IMR-90 (cell line): ENCODE measurements at regions not wholly inside any gene's neighbourhood (a gene's known extent, or its start where the extent isn't known, plus 50 kb on each side); places are given as distances from the start of the nearest gene placed in this dataset.

ENCODE experiments used
- ATAC-seq: fragments of 200-7000 bp; cut with Tn5 transposase; 2 replicates; pipeline ENCODE4 v1.9.1; 2020; ENCODE audit warnings: low read depth, mild to moderate bottlenecking, moderate library complexity
- BruUV-seq: library from RNA; stranded (reverse); fragments of 400-500 nt; replicated peaks from 2 replicates; lab custom pipeline; 2021; lab: Mats Ljungman, UMichigan
- CTCF ChIA-PET: fragments of 300-600 bp; formaldehyde crosslinking; extraction: SDS; loops from one replicate; lab custom pipeline; 2021; ENCODE audit warnings: antibody characterized with exemption; lab: Yijun Ruan, JAX
- POLR2A ChIA-PET: fragments of 300-600 bp; sonication (Branson Sonifier 250); formaldehyde crosslinking; loops from one replicate; lab custom pipeline; 2022; ENCODE audit warnings: antibody characterized with exemption; ENCODE audit not compliant: unreplicated experiment; lab: Charles Lee
- DNase-seq: peaks from one replicate; pipeline ENCODE4 v3.0.0; 2013
- H2AFZ ChIP-seq: replicated peaks from 2 replicates; pipeline ENCODE3; 2013; ENCODE audit warnings: low read length, mild to moderate bottlenecking; ENCODE audit not compliant: poor library complexity
- H2AK5ac ChIP-seq: 2 replicates; pipeline ENCODE4 v1.6.1; 2013; ENCODE audit warnings: low read depth, low read length, inconsistent platforms
- H2AK9ac ChIP-seq: replicated peaks from 2 replicates; pipeline ENCODE3; 2013; ENCODE audit warnings: mild to moderate bottlenecking, low read depth, low read length, moderate library complexity; ENCODE audit not compliant: poor library complexity
- H2BK120ac ChIP-seq: 2 replicates; pipeline ENCODE4 v1.6.1; 2013; ENCODE audit warnings: low read depth, low read length, inconsistent platforms
- H2BK15ac ChIP-seq: 3 replicates; pipeline ENCODE4 v1.6.1; 2013; ENCODE audit warnings: low read depth, low read length, inconsistent platforms
- H2BK20ac ChIP-seq: 2 replicates; pipeline ENCODE4 v1.6.1; 2013; ENCODE audit warnings: low read depth, mild to moderate bottlenecking, inconsistent platforms, low read length, moderate library complexity
- H2BK5ac ChIP-seq: 2 replicates; pipeline ENCODE4 v1.6.1; 2013; ENCODE audit warnings: mild to moderate bottlenecking, low read depth, low read length, inconsistent platforms; ENCODE audit not compliant: poor library complexity, severe bottlenecking
- H3K14ac ChIP-seq: replicated peaks from 2 replicates; pipeline ENCODE4 v1.6.1; 2013; ENCODE audit warnings: low read depth, low read length, inconsistent platforms
- H3K18ac ChIP-seq: 2 replicates; pipeline ENCODE4 v1.6.1; 2013; ENCODE audit warnings: low read depth, low read length, control low read depth
- H3K23ac ChIP-seq: 2 replicates; pipeline ENCODE4 v1.6.1; 2013; ENCODE audit warnings: low read depth, low read length, inconsistent platforms
- H3K27ac ChIP-seq: 2 replicates; pipeline ENCODE4 v1.5.1; 2013; ENCODE audit warnings: mild to moderate bottlenecking, control low read depth, low read length; ENCODE audit not compliant: insufficient read depth
- H3K27me3 ChIP-seq: 2 replicates; pipeline ENCODE4 v1.6.1; 2013; ENCODE audit warnings: low read length; ENCODE audit not compliant: control insufficient read depth, insufficient read depth
- H3K36me3 ChIP-seq: 2 replicates; pipeline ENCODE4 v1.6.1; 2013; ENCODE audit warnings: low read length, mixed read lengths; ENCODE audit not compliant: control insufficient read depth, insufficient read depth
- H3K4ac ChIP-seq: 2 replicates; pipeline ENCODE4 v1.6.1; 2013; ENCODE audit warnings: low read depth, low read length, inconsistent platforms
- H3K4me1 ChIP-seq: 2 replicates; pipeline ENCODE4 v1.6.1; 2013; ENCODE audit warnings: low read length, mixed read lengths; ENCODE audit not compliant: control insufficient read depth, insufficient read depth
- H3K4me2 ChIP-seq: 2 replicates; pipeline ENCODE4 v1.6.1; 2013; ENCODE audit warnings: low read depth, mild to moderate bottlenecking, control low read depth, low read length, moderate library complexity
- H3K4me3 ChIP-seq: 2 replicates; pipeline ENCODE4 v1.5.1; 2013; ENCODE audit warnings: low read depth, mild to moderate bottlenecking, control low read depth, low read length, moderate library complexity; ENCODE audit not compliant: insufficient read depth
- H3K56ac ChIP-seq: 2 replicates; pipeline ENCODE4 v1.6.1; 2013; ENCODE audit warnings: low read length, inconsistent platforms; ENCODE audit not compliant: insufficient read depth; ENCODE audit errors: extremely low read depth
- H3K79me1 ChIP-seq, 2 experiments: 2 replicates each; pipeline ENCODE4 v1.6.1; 2013; ENCODE audit warnings: low read length in 2 of 2, inconsistent platforms in 1 of 2, low read depth in 1 of 2
- H3K9ac ChIP-seq: 2 replicates; pipeline ENCODE4 v1.6.1; 2013; ENCODE audit warnings: low read depth, low read length, control low read depth
- H3K9me1 ChIP-seq: 2 replicates; pipeline ENCODE4 v1.6.1; 2013; ENCODE audit warnings: low read length, inconsistent platforms; ENCODE audit not compliant: insufficient read depth
- H3K9me3 ChIP-seq: 2 replicates; pipeline ENCODE4 v1.6.1; 2013; ENCODE audit warnings: low read length; ENCODE audit not compliant: control insufficient read depth, insufficient read depth
- H4K20me1 ChIP-seq: 2 replicates; pipeline ENCODE4 v1.6.1; 2013; ENCODE audit warnings: low read length, inconsistent platforms; ENCODE audit not compliant: insufficient read depth
- H4K5ac ChIP-seq: 2 replicates; pipeline ENCODE4 v1.6.1; 2013; ENCODE audit warnings: mild to moderate bottlenecking, low read depth, low read length, control low read depth
- H4K8ac ChIP-seq, 2 experiments: 2 replicates each; pipeline ENCODE4 v1.6.1; 2013; ENCODE audit warnings: low read depth in 2 of 2, low read length in 2 of 2, control low read depth in 1 of 2, inconsistent platforms in 1 of 2
- H4K91ac ChIP-seq: 2 replicates; pipeline ENCODE4 v1.6.1; 2013; ENCODE audit warnings: low read depth, low read length, inconsistent platforms; ENCODE audit not compliant: insufficient read depth
- MAFK ChIP-seq: IDR thresholded peaks from 2 replicates; pipeline ENCODE4 v1.6.1; 2012; ENCODE audit warnings: low read depth, low read length, improper control_type of control experiment
- RAD21 ChIP-seq: IDR thresholded peaks from 2 replicates; pipeline ENCODE4 v1.6.1; 2012; ENCODE audit warnings: low read length, improper control_type of control experiment
- RCOR1 ChIP-seq: IDR thresholded peaks from 2 replicates; pipeline ENCODE4 v1.6.1; 2012; ENCODE audit warnings: mild to moderate bottlenecking, low read length, improper control_type of control experiment; ENCODE audit not compliant: insufficient replicate concordance
- RFX5 ChIP-seq: IDR thresholded peaks from 2 replicates; pipeline ENCODE4 v1.8.0; 2012; ENCODE audit warnings: low read depth, mild to moderate bottlenecking, low read length, moderate library complexity
- USF2 ChIP-seq: fragments of 150-350 bp; IDR thresholded peaks from 2 replicates; pipeline ENCODE4 v1.6.1; 2017; ENCODE audit warnings: mild to moderate bottlenecking, antibody characterized with exemption, low read length, low read depth
- dilution Hi-C: fragments of 300-500 bp; cut with HindIII; formaldehyde crosslinking; loops from one replicate; pipeline ENCODE4 v1.14.3; 2018; ENCODE audit warnings: low sequenced_read_pairs; ENCODE audit not compliant: unreplicated experiment
- in situ Hi-C: fragments of 300-500 bp; cut with MboI; formaldehyde crosslinking; loops from 3 replicates; pipeline ENCODE4 v1.14.3; 2019; ENCODE audit warnings: low sequenced_read_pairs, inconsistent platforms, mixed read lengths
- intact Hi-C: fragments of 100-400 bp; cut with micrococcal nuclease; formaldehyde crosslinking; loops from 2 replicates; pipeline ENCODE4 v1.10.0; 2022

- H2AFZ ChIP-seq: no peak overlapping the region
- in situ Hi-C loops: no loop called here
- no peak overlapping the region for H3K14ac ChIP-seq
- DNase-seq (no peak), ATAC-seq (no peak)
- no peak overlapping the region for H4K8ac ChIP-seq
- H2BK5ac ChIP-seq: no peak overlapping the region
- H4K5ac ChIP-seq: no peak overlapping the region
- no peaks in the 10 kb centered on the region for H4K20me1 ChIP-seq
- no peak for TF ChIP-seq USF2
- TF ChIP-seq RAD21: no peak
- TF ChIP-seq MAFK: no peak
- TF ChIP-seq RCOR1: no peak
- no peak for TF ChIP-seq RFX5
- H3K9me1 ChIP-seq: no peaks in the 10 kb centered on the region
- no peak overlapping the region for H4K91ac ChIP-seq
- no peak overlapping the region for H2AK9ac ChIP-seq
- no peak overlapping the region for H3K4me3 ChIP-seq
- H3K9me3 ChIP-seq: no peaks in the 10 kb centered on the region
- no peak overlapping the region for H2AK5ac ChIP-seq
- H2BK20ac ChIP-seq: no peak overlapping the region
- H3K4me1 ChIP-seq: no peaks in the 10 kb centered on the region
- H3K79me1 ChIP-seq: no peaks in the 10 kb centered on the region
- H3K9ac ChIP-seq: no peak overlapping the region
- no peaks in the 10 kb centered on the region for H3K27me3 ChIP-seq
- intact Hi-C loops: no loop called here
- dilution Hi-C loops: no loop called here
- BruUV-seq: no TSS peak
- no peak overlapping the region for H3K27ac ChIP-seq
- H3K18ac ChIP-seq: no peak overlapping the region
- no peak overlapping the region for H3K56ac ChIP-seq
- H3K36me3 ChIP-seq: no peaks in the 10 kb centered on the region
- H3K4me2 ChIP-seq: no peak overlapping the region
- no peak overlapping the region for H3K23ac ChIP-seq
- no peak overlapping the region for H2BK15ac ChIP-seq
- CTCF ChIA-PET: no interaction called here
- H3K4ac ChIP-seq: no peak overlapping the region
- H2BK120ac ChIP-seq: no peak overlapping the region
- POLR2A ChIA-PET: no interaction called here
Measured at GRCh38 chr4:106766519-106766918, 269.6 kb downstream of the DKK2 start.
